ENCODE measurements at regions not wholly inside any gene's neighbourhood (a gene's known extent, or its start where the extent isn't known, plus 50 kb on each side); places are given as distances from the start of the nearest gene placed in this dataset.

- Histone ChIP-seq H4K20me1 (ENCODE audit: insufficient read depth) (no peaks in the 10 kb centered on the region), H3F3A (ENCODE audit: insufficient read depth) (no peaks in the 10 kb centered on the region), H3K9me2 (ENCODE audit: insufficient read depth) (no peaks in the 10 kb centered on the region), H3K4me2 (ENCODE audit: unreplicated experiment) (no peak overlapping the region), H2AFZ (no peak overlapping the region), H3K79me2 (ENCODE audit: insufficient read depth) (no peaks in the 10 kb centered on the region), H3K9ac (no peak overlapping the region), H3K4me3 (no peak overlapping the region), H3K9me3 (ENCODE audit: low read depth) (no peaks in the 10 kb centered on the region), H3K4me1 (ENCODE audit: insufficient read depth) (no peaks in the 10 kb centered on the region), H3K27me3 (replicated peaks; ENCODE audit: insufficient read depth) (no peaks in the 10 kb centered on the region), H3K36me3 (ENCODE audit: low read depth) (no peaks in the 10 kb centered on the region), H3K27ac (no peak overlapping the region)
- TF ChIP-seq EZH2phosphoT487 (IDR thresholded peaks at IDR 0.05; ENCODE audit: insufficient read depth, low read depth), result no peak
- TF ChIP-seq EZH2 (IDR thresholded peaks at IDR 0.05; ENCODE audit: insufficient read depth, poor library complexity, severe bottlenecking), result no peak
- 1 to 2% methylated on average over 4 of the region's 4 CpGs for WGBS, 2 experiments (ENCODE audit: low coverage in 1 of 2, low lambda C conversion rate in 2 of 2, missing lambda C conversion rate in 2 of 2)
- in situ Hi-C loops (cut with MboI), result no loop called here
- DNase-seq, result no peak
These were observed 508.5 kb downstream of the RIT2 start for GRCh38 chr18:42606886-42607495.

- no peaks in the 10 kb centered on the region for H4K20me1 ChIP-seq (ENCODE audit: insufficient read depth)
- no peaks in the 10 kb centered on the region for H3K36me3 ChIP-seq (ENCODE audit: low read depth)
- no peaks in the 10 kb centered on the region for H3K4me1 ChIP-seq (ENCODE audit: insufficient read depth)
- TF ChIP-seq EZH2phosphoT487 (IDR thresholded peaks at IDR 0.05; ENCODE audit: insufficient read depth, low read depth), result no peak
- TF ChIP-seq EZH2 (IDR thresholded peaks at IDR 0.05; ENCODE audit: insufficient read depth, poor library complexity, severe bottlenecking), result no peak
- 75 to 86% methylated on average over 1 of the region's 1 CpG for WGBS, 2 experiments (ENCODE audit: low coverage in 1 of 2, low lambda C conversion rate in 2 of 2, missing lambda C conversion rate in 2 of 2)
- H3K4me3 ChIP-seq, result no peak overlapping the region
- H3K27me3 ChIP-seq (replicated peaks; ENCODE audit: insufficient read depth), result no peaks in the 10 kb centered on the region
- H3K9me3 ChIP-seq (ENCODE audit: low read depth), result no peaks in the 10 kb centered on the region
- H3K9ac ChIP-seq, result no peak overlapping the region
- H3K79me2 ChIP-seq (ENCODE audit: insufficient read depth), result no peaks in the 10 kb centered on the region
- no peaks in the 10 kb centered on the region for H3F3A ChIP-seq (ENCODE audit: insufficient read depth)
- H3K4me2 ChIP-seq (ENCODE audit: unreplicated experiment), result no peak overlapping the region
- H3K27ac ChIP-seq, result no peak overlapping the region
- in situ Hi-C loops (cut with MboI), result no loop called here
- no peaks in the 10 kb centered on the region for H3K9me2 ChIP-seq (ENCODE audit: insufficient read depth)
- DNase-seq, result no peak
- H2AFZ ChIP-seq, result no peak overlapping the region
These were observed 504.4 kb downstream of the RIT2 start for GRCh38 chr18:42611134-42611533.

GRCh38 chr18:42614619-42615293 lies 500.7 kb downstream of the RIT2 start:
- no peaks in the 10 kb centered on the region; the same call in 1 of the 2 replicates for H3K27me3 ChIP-seq (replicated peaks; ENCODE audit: insufficient read depth)
- no peak overlapping the region for H3K4me3 ChIP-seq
- no peaks in the 10 kb centered on the region for H4K20me1 ChIP-seq (ENCODE audit: insufficient read depth)
- no peak overlapping the region for H3K4me2 ChIP-seq (ENCODE audit: unreplicated experiment)
- H3K9me3 ChIP-seq (ENCODE audit: low read depth), result no peaks in the 10 kb centered on the region
- no peak overlapping the region for H3K9ac ChIP-seq
- in situ Hi-C loops (cut with MboI), result no loop called here
- H3K27ac ChIP-seq, result no peak overlapping the region
- no peak overlapping the region for H2AFZ ChIP-seq
- no peaks in the 10 kb centered on the region for H3F3A ChIP-seq (ENCODE audit: insufficient read depth)
- no peaks in the 10 kb centered on the region for H3K36me3 ChIP-seq (ENCODE audit: low read depth)
- no peaks in the 10 kb centered on the region for H3K79me2 ChIP-seq (ENCODE audit: insufficient read depth)
- WGBS, 2 experiments (ENCODE audit: low coverage in 1 of 2, low lambda C conversion rate in 2 of 2, missing lambda C conversion rate in 2 of 2), result 0% methylated on average over 2 of the region's 2 CpGs
- H3K4me1 ChIP-seq (ENCODE audit: insufficient read depth), result no peaks in the 10 kb centered on the region
- DNase-seq, result no peak
- H3K9me2 ChIP-seq (ENCODE audit: insufficient read depth), result no peaks in the 10 kb centered on the region
- TF ChIP-seq EZH2phosphoT487 (IDR thresholded peaks at IDR 0.05; ENCODE audit: insufficient read depth, low read depth) (no peak), EZH2 (IDR thresholded peaks at IDR 0.05; ENCODE audit: insufficient read depth, poor library complexity, severe bottlenecking) (no peak)

GRCh38 chr18:42617221-42617620 lies 498.3 kb downstream of the RIT2 start:
- H3K4me1 ChIP-seq (ENCODE audit: insufficient read depth), result no peaks in the 10 kb centered on the region
- H3K27ac ChIP-seq, result no peak overlapping the region
- in situ Hi-C loops (cut with MboI), result no loop called here
- H3K4me3 ChIP-seq, result no peak overlapping the region
- no peaks in the 10 kb centered on the region for H3K9me2 ChIP-seq (ENCODE audit: insufficient read depth)
- no peaks in the 10 kb centered on the region for H3K79me2 ChIP-seq (ENCODE audit: insufficient read depth)
- no peak for DNase-seq
- H4K20me1 ChIP-seq (ENCODE audit: insufficient read depth), result no peaks in the 10 kb centered on the region
- no peaks in the 10 kb centered on the region for H3K36me3 ChIP-seq (ENCODE audit: low read depth)
- TF ChIP-seq EZH2phosphoT487 (IDR thresholded peaks at IDR 0.05; ENCODE audit: insufficient read depth, low read depth), result no peak
- no peak for TF ChIP-seq EZH2 (IDR thresholded peaks at IDR 0.05; ENCODE audit: insufficient read depth, poor library complexity, severe bottlenecking)
- no peak overlapping the region for H3K9ac ChIP-seq
- H3K9me3 ChIP-seq (ENCODE audit: low read depth), result no peaks in the 10 kb centered on the region
- 28 to 42% methylated on average over 3 of the region's 3 CpGs for WGBS, 2 experiments (ENCODE audit: low coverage in 1 of 2, low lambda C conversion rate in 2 of 2, missing lambda C conversion rate in 2 of 2)
- H3K4me2 ChIP-seq (ENCODE audit: unreplicated experiment), result no peak overlapping the region
- H2AFZ ChIP-seq, result no peak overlapping the region
- H3K27me3 ChIP-seq (replicated peaks; ENCODE audit: insufficient read depth), result no peaks in the 10 kb centered on the region; the same call in 1 of the 2 replicates
- no peaks in the 10 kb centered on the region for H3F3A ChIP-seq (ENCODE audit: insufficient read depth)
